GM12891 (cell line): ENCODE measurements at regions not wholly inside any gene's neighbourhood (a gene's known extent, or its start where the extent isn't known, plus 50 kb on each side); places are given as distances from the start of the nearest gene placed in this dataset.

Source experiments
- PAX5 ChIP-seq: IDR thresholded peaks from 2 replicates; pipeline ENCODE4 v1.6.1; 2011; ENCODE audit warnings: low read length, moderate library complexity, mild to moderate bottlenecking; ENCODE audit not compliant: insufficient read depth, severe bottlenecking
- POLR2A ChIP-seq: IDR thresholded peaks from 2 replicates; pipeline ENCODE4 v1.6.1; 2011; ENCODE audit warnings: low read depth, low read length, control low read depth
- POLR2AphosphoS5 ChIP-seq: IDR thresholded peaks from 2 replicates; pipeline ENCODE4 v1.6.1; 2011; ENCODE audit warnings: low read depth, low read length, control low read depth
- POU2F2 ChIP-seq: IDR thresholded peaks from 2 replicates; pipeline ENCODE4 v1.6.1; 2011; ENCODE audit warnings: low read depth, mild to moderate bottlenecking, control low read depth, low read length, moderate library complexity
- SPI1 ChIP-seq: IDR thresholded peaks from 2 replicates; pipeline ENCODE4 v1.6.1; 2011; ENCODE audit warnings: low read depth, low read length, control low read depth
- TAF1 ChIP-seq: IDR thresholded peaks from 2 replicates; pipeline ENCODE4 v1.6.1; 2011; ENCODE audit warnings: low read depth, low read length, control low read depth

DNA sequence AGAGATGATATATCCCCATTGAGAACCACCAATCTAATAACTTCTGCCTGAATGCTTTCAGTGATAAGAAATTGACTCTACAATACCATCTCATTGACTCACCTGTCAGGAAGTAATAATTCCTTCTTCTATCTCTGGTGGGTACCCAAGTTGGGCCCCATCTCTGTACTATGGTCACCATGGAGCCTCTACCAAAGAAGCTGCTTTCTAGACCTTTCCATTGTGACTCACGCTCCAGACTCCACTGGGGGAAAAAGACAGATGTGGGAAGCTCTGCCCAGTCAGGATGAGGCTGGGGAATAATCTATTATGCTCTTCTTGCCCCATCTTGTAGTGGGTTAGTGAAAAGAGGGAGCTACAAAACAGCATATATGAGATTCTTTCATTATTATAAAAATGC lies 100.4 kb downstream of the COPRS start:
- TF ChIP-seq POU2F2 (no peak), POLR2AphosphoS5 (no peak), POLR2A (no peak), TAF1 (no peak), PAX5 (no peak), SPI1 (no peak)
